BE2C (cell line): ENCODE measurements at regions not wholly inside any gene's neighbourhood (a gene's known extent, or its start where the extent isn't known, plus 50 kb on each side); places are given as distances from the start of the nearest gene placed in this dataset.

Source experiments
- DNase-seq: peaks from one replicate; pipeline ENCODE4 v3.0.0-alpha.2; 2020
- H3K27me3 ChIP-seq: fragments of 250-450 bp; sonication (Bioruptor Pico); 2 replicates; pipeline ENCODE4 v1.5.1; 2020; ENCODE audit warnings: mild to moderate bottlenecking
- H3K36me3 ChIP-seq: fragments of 250-450 bp; sonication (Bioruptor Pico); 2 replicates; pipeline ENCODE4 v1.5.1; 2020; ENCODE audit warnings: mild to moderate bottlenecking
- H3K4me1 ChIP-seq: fragments of 250-450 bp; sonication (Bioruptor Pico); 2 replicates; pipeline ENCODE4 v1.5.1; 2020
- H3K4me3 ChIP-seq: 2 replicates; pipeline ENCODE4 v1.5.1; 2011; ENCODE audit warnings: low read depth, low read length
- H3K9me3 ChIP-seq: fragments of 250-450 bp; sonication (Bioruptor Pico); 2 replicates; pipeline ENCODE4 v1.5.1; 2020
- CTCF ChIP-seq: IDR thresholded peaks from 2 replicates; pipeline ENCODE4 v1.5.1; 2012; ENCODE audit warnings: mild to moderate bottlenecking, low read depth, low read length

- no peak for DNase-seq
- Histone ChIP-seq H3K4me1 (no peaks in the 10 kb centered on the region), H3K27me3 (no peaks in the 10 kb centered on the region), H3K36me3 (no peaks in the 10 kb centered on the region), H3K4me3 (no peak overlapping the region), H3K9me3 (no peaks in the 10 kb centered on the region)
- no peak for TF ChIP-seq CTCF
These were observed 202.8 kb upstream of the BDNF start for GRCh38 chr11:27902981-27903624.

GRCh38 chr11:27898166-27898565 lies 197.9 kb upstream of the BDNF start:
- TF ChIP-seq CTCF: no peak
- no peaks in the 10 kb centered on the region for H3K36me3 ChIP-seq
- no peak for DNase-seq
- no peaks in the 10 kb centered on the region for H3K4me1 ChIP-seq
- no peaks in the 10 kb centered on the region for H3K9me3 ChIP-seq
- no peaks in the 10 kb centered on the region for H3K27me3 ChIP-seq
- H3K4me3 ChIP-seq: no peak overlapping the region

- DNase-seq: no peak
- H3K9me3 ChIP-seq: no peaks in the 10 kb centered on the region
- H3K4me3 ChIP-seq: no peak overlapping the region
These were observed 195.8 kb upstream of the BDNF start for GRCh38 chr11:27896096-27896495.

GRCh38 chr11:27894552-27894951 lies 194.3 kb upstream of the BDNF start:
- H3K36me3 ChIP-seq: no peaks in the 10 kb centered on the region
- no peak overlapping the region for H3K4me3 ChIP-seq
- H3K27me3 ChIP-seq: no peaks in the 10 kb centered on the region
- TF ChIP-seq CTCF: no peak
- H3K9me3 ChIP-seq: no peaks in the 10 kb centered on the region
- DNase-seq: no peak
- no peaks in the 10 kb centered on the region for H3K4me1 ChIP-seq

More at GRCh38 chr11:27896096-27896495, 195.8 kb upstream of the BDNF start:
- no peaks in the 10 kb centered on the region for H3K36me3 ChIP-seq
- TF ChIP-seq CTCF: no peak
- H3K4me1 ChIP-seq: no peaks in the 10 kb centered on the region
- no peaks in the 10 kb centered on the region for H3K27me3 ChIP-seq

GRCh38 chr11:27886857-27887256 lies 186.6 kb upstream of the BDNF start:
- Histone ChIP-seq H3K4me3 (no peak overlapping the region), H3K9me3 (no peaks in the 10 kb centered on the region), H3K27me3 (no peaks in the 10 kb centered on the region), H3K36me3 (no peaks in the 10 kb centered on the region), H3K4me1 (no peaks in the 10 kb centered on the region)
- no peak for TF ChIP-seq CTCF
- DNase-seq: no peak

GRCh38 chr11:27882066-27882697 lies 181.9 kb upstream of the BDNF start:
- Histone ChIP-seq H3K36me3 (no peaks in the 10 kb centered on the region), H3K4me1 (no peaks in the 10 kb centered on the region), H3K27me3 (no peaks in the 10 kb centered on the region), H3K4me3 (no peak overlapping the region), H3K9me3 (no peaks in the 10 kb centered on the region)
- no peak for TF ChIP-seq CTCF
- no peak for DNase-seq
